ENCODE measurements at regions not wholly inside any gene's neighbourhood (a gene's known extent, or its start where the extent isn't known, plus 50 kb on each side); places are given as distances from the start of the nearest gene placed in this dataset.

GRCh38 chr16:86087896-86088230 lies 188.9 kb downstream of the IRF8 start:
- no peaks in the 10 kb centered on the region for H3K36me3 ChIP-seq
- H3K27ac ChIP-seq: no peak overlapping the region

GRCh38 chr16:86088287-86088686 lies 189.3 kb downstream of the IRF8 start:
- no peak overlapping the region for H3K4me3 ChIP-seq (ENCODE audit: low read depth in 1 of 2, low read length in 1 of 2)
- no peak overlapping the region for H3K27ac ChIP-seq
- H3K9me3 ChIP-seq: no peaks in the 10 kb centered on the region
- TF ChIP-seq CTCF (IDR thresholded peaks at IDR 0.05): no peak
- H3K36me3 ChIP-seq: no peaks in the 10 kb centered on the region
- no peaks in the 10 kb centered on the region for H3K4me1 ChIP-seq (ENCODE audit: control insufficient read depth in 1 of 2, insufficient read depth in 1 of 2, low read depth in 1 of 2, low read length in 1 of 2)
- H3K27me3 ChIP-seq: no peaks in the 10 kb centered on the region

More at GRCh38 chr16:86087896-86088230, 188.9 kb downstream of the IRF8 start:
- Histone ChIP-seq H3K9me3 (no peaks in the 10 kb centered on the region), H3K4me3 (ENCODE audit: low read depth in 1 of 2, low read length in 1 of 2) (no peak overlapping the region), H3K27me3 (peaks cover under 1% of the 10 kb centered on the region), H3K4me1 (ENCODE audit: control insufficient read depth in 1 of 2, insufficient read depth in 1 of 2, low read depth in 1 of 2, low read length in 1 of 2) (no peaks in the 10 kb centered on the region)
- no peak for TF ChIP-seq CTCF (IDR thresholded peaks at IDR 0.05)

GRCh38 chr16:86088816-86089215 lies 189.9 kb downstream of the IRF8 start:
- Histone ChIP-seq H3K4me1 (ENCODE audit: control insufficient read depth in 1 of 2, insufficient read depth in 1 of 2, low read depth in 1 of 2, low read length in 1 of 2) (no peaks in the 10 kb centered on the region), H3K27ac (no peak overlapping the region), H3K27me3 (no peaks in the 10 kb centered on the region), H3K4me3 (ENCODE audit: low read depth in 1 of 2, low read length in 1 of 2) (no peak overlapping the region), H3K9me3 (no peaks in the 10 kb centered on the region), H3K36me3 (no peaks in the 10 kb centered on the region)
- TF ChIP-seq CTCF (IDR thresholded peaks at IDR 0.05): no peak

GRCh38 chr16:86089334-86089900 lies 190.5 kb downstream of the IRF8 start:
- TF ChIP-seq CTCF (IDR thresholded peaks at IDR 0.05): no peak
- Histone ChIP-seq H3K36me3 (no peaks in the 10 kb centered on the region), H3K4me3 (ENCODE audit: low read depth in 1 of 2, low read length in 1 of 2) (no peak overlapping the region), H3K9me3 (no peaks in the 10 kb centered on the region), H3K27me3 (no peaks in the 10 kb centered on the region), H3K4me1 (ENCODE audit: control insufficient read depth in 1 of 2, insufficient read depth in 1 of 2, low read depth in 1 of 2, low read length in 1 of 2) (no peaks in the 10 kb centered on the region), H3K27ac (no peak overlapping the region)

- Histone ChIP-seq H3K36me3 (no peaks in the 10 kb centered on the region), H3K4me3 (ENCODE audit: low read depth in 1 of 2, low read length in 1 of 2) (no peak overlapping the region), H3K4me1 (ENCODE audit: control insufficient read depth in 1 of 2, insufficient read depth in 1 of 2, low read depth in 1 of 2, low read length in 1 of 2) (no peaks in the 10 kb centered on the region), H3K9me3 (no peaks in the 10 kb centered on the region), H3K27me3 (no peaks in the 10 kb centered on the region), H3K27ac (no peak overlapping the region)
- no peak for TF ChIP-seq CTCF (IDR thresholded peaks at IDR 0.05)
These were observed 191.0 kb downstream of the IRF8 start for GRCh38 chr16:86089991-86090390.

Measured in neutrophil (primary cell).